HG03139 (cell line): ENCODE measurements at regions not wholly inside any gene's neighbourhood (a gene's known extent, or its start where the extent isn't known, plus 50 kb on each side); places are given as distances from the start of the nearest gene placed in this dataset.

Source experiments
- ATAC-seq: cut with Tn5 transposase; IDR thresholded peaks from one replicate; pipeline ENCODE4 v1.9.1; 2021; ENCODE audit not compliant: unreplicated experiment

DNA sequence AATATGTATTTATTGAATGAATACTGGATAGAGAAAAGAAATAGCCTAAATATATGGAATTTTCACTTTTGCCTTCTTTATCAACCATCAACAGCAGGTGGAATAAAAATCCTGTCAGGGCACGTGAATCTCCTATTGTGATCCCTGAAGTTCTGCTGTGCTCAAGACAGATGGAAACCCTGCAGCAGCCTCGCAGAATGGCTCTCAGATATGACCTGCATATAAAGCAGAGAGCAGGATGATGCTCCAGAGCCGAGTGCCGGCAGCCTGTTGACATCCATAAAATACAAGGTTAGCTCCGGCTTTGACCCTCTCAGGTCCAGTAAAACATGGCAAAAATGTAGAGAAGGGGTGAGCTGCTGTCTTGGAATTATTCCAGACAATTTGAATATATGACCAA is 659.3 kb downstream of the DIAPH3 start:
- ATAC-seq, result no peak

DNA sequence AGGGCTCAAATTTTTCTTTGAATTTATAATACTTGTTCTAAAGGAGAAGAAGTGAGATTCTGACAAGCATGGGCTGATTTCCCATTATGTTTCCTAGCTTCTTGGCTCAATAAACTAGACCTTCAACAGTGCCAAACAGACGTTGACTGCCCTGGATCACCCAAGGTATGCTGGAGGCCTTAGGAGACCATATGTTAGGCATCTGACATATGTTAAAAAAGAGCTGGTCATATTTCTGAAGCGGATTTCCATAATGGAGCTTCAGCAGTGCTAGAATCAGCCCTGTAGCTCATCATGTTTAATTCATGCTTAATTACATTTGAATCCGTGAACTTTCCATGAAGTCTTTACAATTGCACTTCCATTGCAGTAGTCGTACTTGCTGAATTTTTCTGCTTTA is 653.3 kb downstream of the DIAPH3 start:
- ATAC-seq, result no peak

DNA sequence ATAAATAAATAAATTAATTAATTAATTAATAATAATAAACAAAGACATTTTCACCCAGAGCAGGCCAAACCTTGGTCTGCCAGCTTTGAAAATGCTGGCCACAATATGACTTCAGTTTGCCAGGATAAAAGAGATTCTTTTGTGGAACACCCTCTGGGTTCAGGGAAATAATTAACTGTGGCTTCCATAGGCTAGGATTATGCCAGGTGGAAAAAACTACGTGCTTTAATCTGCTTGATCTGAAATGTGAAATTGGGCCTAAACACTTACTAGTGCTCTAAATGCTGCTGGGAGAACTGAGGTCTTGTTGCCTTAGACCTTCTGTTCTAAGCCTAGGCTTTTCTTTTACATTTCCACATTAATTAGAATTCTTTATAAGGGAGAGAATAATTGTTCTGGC is 650.0 kb downstream of the DIAPH3 start:
- ATAC-seq, result no peak

DNA sequence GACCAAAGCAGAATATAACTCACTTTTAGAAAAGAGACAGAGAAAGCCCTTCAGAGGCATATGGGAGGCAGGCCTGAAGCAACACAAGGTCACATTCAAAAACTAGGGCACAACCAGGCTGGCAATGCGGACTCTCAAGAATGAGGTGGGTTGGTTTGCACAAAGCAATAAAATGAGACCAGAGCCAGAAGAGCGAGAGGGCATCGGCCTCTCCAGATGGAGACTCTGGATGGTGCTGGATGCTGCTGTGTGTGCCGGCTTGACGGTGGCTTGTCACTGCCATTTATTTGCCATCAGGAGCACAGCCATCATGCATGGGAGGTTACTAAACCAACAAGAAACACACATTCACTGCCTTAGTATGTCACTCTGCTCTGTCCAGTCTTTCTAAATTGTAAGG is 649.4 kb downstream of the DIAPH3 start:
- ATAC-seq, result no peak

DNA sequence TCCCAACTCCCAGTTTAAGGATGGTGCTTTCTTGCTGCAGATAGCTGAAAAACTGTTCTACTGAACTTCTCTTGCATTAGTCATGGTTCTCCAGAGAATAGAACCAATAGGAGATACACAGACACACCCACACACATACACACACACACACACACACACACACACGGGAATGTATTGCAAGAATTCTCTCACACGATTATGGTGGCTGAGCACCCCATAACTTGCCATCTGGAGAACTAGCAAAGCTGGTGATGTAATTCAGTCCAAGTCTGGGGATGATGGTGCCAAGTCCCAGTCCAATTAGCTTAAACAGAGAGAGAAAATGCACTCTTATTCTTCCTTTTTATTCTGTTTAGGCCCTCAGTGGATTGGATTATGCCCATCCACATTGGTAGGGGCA is 643.9 kb downstream of the DIAPH3 start:
- no peak for ATAC-seq

DNA sequence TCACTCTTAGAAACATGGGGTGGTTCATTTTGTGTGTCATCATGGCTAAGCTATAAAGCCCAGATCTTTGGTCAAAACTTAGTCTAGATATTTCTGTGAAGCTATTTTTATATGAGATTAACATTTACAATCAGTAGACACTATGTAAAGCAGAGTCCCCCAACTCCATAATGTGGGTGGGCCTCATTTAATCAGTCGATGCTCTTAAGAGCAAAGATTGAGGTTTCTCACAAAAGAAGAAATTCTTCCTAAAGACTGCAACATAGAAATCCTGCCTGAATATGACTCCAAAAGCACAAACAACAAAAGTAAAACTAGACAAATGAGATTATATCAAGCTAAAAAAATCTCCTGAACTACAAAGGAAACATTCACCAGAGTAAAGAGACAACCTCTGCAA is 642.2 kb downstream of the DIAPH3 start:
- ATAC-seq, result no peak

DNA sequence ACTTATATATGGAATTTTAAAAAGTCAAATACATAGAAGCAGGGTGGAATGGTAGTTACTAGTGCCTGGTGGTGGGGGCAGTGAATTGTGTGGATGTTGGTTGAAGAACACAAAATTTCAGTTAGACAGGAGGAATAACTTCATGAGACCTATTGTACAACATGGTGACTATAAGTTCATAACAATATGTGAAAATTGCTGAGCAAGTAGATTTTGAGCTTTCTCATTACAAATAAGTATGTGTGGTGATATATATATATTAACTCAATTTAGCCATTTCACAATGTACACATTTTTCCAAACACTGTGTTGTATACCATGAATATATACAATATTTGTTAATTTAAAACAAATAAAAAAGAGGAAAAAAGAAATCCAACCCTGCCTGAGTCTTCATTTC is 641.1 kb downstream of the DIAPH3 start:
- no peak for ATAC-seq

DNA sequence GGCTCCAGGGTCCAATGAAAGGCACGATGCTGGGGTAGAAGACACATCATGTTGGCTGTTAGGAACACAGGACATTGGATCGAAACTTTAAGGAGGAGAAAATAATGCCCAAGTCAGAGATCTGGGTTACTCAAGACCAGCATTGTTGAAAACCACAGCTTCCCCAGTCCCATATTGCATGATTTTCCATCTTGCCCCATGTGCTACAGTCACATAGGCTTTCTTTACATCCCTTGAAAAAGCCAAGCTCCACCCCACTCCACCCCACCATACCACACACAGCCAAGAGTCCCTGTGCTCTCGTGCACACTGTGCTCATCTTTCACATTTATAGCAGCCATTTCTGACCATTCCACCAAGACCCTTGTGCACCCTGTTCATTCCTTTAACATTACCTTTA is 636.2 kb downstream of the DIAPH3 start:
- ATAC-seq, result no peak

DNA sequence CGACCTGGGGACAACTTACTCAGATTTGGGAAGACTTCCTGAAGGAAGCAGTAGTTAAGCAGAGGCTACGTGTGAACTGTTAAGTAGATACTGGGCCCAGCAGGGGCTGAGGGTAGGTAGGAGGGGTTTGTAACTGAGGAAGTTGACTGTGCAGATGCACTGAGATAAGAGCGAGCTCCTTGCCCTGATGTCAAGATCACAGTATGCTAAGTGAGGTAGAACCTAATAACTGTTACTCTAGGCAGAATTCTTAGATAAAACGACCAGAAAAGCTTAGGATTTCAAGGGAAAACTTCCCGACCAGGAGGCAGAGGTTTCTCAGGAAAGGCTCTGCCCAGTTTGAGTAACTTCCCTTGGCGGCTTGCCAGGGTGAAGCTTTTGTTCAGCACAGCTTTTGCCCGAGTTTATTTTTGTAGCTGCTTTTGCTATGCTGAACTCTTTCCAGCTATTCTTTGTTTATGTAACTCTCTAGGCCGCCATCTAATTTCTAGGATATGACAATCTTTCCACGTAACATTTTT is 632.1 kb downstream of the DIAPH3 start:
- ATAC-seq, result no peak

DNA sequence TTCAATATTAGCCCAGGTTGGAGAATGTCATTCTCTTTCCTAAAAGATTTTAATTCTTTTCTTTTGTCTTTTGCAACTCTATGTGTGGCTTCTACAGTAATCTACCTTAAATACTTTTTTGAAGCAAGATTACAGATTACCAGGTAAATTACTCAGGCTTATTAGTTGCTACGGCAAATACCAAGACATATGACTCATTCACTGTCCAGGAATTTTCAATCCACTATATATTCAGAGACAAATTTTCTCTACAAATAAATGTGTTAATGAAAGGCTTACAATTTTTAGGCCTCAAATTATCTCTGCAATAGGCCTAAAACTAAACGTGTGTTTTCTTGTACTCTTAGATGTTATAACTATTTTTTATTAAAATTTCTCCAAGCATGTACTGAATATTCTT is 631.3 kb downstream of the DIAPH3 start:
- no peak for ATAC-seq

DNA sequence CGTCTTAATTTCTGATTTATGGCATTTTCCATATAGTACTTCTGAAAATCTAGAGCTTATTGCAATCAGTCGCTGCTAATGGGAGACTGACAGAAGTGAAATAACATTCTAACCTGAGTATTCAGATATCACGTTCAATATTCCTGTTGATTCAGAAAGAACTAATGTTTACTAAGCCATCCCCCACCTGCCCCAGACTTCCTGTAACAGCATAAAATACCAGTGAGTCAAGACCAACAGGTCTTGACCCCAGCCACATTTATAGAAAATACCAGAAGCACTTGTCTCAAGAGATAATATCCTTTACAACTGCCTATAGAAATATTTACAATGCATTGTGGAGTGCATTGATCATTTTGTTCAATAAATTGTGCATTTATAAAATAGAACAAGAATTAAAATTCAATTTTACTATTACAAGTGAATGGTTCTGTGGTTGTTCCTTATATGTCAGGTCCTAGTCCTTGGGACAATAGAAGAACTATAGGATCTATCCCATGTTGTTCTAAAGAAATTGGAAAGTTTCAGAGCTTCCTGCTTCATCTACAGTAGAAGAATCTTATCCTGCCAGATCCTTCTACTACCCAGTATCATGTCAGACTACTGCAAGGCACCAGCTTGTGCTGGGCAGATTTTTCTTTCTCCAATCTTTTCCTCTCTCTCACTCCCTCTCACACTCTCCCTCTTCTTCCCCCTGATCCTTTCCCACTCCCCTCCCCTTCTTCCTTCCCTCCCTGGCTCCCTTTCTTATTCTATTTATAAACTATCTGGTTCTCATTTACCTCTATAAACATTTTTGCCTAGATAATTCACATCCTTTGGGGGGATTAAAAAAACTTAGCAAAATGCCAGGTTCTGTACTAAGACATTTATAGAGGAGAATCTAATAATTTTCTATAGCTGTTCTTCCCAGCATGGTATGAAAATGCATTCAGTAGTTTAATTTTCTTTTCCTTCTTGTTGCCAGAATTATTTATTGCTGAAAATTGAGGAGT is 629.9 kb downstream of the DIAPH3 start:
- ATAC-seq, result no peak

DNA sequence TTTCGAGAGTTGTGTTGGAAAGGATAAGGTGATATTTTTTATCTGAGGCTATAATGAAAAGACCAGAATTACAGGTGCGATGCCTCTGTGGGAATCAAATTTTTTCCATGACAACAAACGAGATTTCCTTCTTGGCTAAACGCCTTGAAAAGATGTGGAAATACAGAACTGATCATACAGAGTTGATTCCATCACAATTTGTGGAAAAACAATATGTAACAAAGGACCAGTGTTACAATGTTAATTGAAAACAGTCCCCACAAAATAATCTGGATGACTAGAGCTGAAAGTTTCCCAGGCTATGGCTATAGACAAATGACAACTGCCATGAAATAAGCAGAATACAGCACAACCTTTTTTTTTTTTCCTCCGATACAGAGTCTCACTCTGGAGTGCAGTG is 628.9 kb downstream of the DIAPH3 start:
- no peak for ATAC-seq

DNA sequence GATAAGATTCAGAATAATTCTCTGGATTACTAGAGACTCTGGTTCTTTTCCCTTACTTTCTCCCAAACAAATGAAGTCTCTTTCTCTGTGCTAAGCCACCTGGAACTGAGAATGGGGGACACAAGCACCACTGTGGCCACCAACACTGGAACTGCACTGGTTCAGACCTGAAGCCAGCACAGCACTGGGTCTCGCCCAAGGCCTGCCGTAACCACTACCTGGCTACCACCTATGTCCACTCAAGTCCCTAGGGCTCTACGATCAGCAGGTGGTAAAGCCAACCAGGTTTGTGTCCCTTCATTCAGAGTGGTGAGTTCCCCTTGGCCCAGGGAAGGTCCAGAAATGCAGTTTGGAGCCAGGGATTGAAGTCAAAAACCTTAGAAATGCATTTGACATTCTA is 626.2 kb downstream of the DIAPH3 start:
- ATAC-seq, result no peak

DNA sequence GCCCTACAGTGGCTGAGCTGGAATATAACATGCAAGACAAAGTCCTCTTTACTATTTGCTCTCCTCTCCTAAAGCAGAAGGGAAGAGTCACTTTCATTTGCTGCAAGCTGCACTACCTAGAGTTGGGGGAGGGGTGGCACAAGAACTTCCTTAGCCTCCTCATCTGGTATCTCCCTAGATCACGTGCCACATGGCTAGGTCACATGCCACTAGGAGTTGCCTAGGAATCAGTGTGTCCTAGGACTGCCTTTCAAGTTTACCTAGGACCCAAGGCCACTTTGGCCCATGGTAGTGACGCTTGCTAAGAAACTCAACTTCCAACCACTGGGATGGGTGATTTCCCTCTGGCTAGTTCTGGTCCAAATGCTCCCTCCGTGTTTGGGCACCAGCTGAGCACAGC is 625.2 kb downstream of the DIAPH3 start:
- ATAC-seq, result no peak

DNA sequence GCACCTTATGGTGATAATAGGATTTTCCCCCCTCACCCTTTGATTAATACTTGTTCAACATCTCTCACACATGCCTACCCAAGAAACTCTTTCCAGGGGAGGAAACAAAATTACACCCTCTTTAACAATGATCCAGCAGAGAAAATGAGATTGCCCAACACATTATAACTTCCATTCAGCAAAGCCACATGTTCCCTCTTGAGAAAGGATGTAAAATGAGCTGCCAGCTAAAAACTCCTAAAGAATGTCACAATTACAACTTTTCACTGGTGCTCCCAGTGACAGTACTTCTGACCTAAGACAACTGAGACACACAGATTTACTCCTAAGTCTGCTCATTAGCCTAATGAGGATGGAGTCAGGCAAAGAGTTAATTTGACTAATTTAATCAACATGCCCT is 621.4 kb downstream of the DIAPH3 start:
- no peak for ATAC-seq

DNA sequence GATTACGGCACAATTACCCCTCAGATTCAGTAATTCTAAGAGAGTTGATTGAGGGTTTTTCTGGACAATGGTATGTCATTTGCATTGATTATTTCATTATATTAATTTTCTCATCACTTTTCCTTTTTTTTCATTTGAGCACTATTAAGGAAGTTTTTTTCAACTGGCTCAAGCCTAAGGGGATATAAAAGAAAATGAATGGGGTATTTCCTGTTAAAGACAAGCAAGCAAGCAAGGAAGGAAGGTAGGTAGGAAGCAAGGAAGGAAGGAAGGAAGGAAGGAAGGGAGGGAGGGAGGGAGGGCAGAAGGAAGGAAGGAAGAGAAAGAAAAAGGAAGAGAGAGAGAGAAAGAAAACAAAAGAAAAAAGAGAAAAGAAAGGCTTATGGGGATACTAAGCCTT is 620.3 kb downstream of the DIAPH3 start:
- no peak for ATAC-seq

DNA sequence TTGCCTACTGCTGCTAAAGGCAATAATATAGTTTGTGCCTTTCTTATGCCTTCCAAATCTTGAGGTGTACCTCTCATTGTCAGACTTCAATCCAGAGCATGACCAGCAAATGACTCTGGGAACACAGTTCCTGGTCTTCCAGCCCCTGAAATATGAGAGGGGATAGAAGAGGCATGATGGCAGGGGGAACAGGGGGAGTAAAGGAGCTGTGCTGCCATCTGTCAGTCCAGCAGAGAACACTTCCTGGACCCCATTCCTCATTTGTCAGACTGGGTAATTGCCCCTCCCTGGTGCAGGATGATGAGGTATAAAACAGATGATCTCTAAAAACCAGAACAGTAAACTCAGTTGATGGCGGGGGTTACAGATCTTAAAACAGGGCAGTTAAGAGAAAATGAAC is 618.7 kb downstream of the DIAPH3 start:
- no peak for ATAC-seq

DNA sequence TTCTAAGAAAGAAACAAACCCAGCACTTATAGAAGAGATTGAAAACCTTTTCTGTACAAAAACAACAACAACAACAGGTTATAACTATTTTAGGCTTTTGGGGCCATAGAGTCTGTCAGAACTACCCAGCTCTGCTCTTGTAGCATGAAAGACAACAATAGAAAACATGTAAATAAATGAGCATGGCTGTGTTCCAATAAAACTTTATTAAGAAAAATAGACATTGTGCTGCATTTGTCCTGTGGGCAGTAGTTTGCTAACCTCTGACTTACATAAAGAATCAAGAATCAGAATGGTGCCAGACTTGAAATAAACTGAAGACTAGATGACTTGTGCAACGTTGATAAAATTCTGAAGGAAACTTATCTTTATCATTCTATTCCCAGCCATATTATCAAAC is 617.5 kb downstream of the DIAPH3 start:
- ATAC-seq, result no peak

DNA sequence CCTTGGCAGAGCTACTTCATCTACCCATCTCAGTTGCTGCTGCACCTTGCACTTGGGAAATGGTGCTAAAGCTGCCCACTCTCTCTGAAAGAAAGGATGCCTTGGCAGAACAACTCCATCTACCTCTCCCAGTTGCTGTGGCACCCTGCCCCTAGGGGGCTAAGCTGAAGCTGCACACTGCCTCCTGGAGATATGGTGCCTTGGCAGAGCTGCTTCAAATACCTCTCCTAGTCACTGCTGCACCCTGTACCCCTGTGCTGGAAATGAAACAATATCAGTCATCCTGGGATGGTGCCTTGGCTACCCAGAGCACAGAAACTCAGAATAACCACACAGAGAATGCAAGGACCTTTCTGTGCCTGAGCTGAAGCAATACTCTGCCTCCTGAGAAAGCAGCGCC is 615.8 kb downstream of the DIAPH3 start:
- ATAC-seq, result no peak

DNA sequence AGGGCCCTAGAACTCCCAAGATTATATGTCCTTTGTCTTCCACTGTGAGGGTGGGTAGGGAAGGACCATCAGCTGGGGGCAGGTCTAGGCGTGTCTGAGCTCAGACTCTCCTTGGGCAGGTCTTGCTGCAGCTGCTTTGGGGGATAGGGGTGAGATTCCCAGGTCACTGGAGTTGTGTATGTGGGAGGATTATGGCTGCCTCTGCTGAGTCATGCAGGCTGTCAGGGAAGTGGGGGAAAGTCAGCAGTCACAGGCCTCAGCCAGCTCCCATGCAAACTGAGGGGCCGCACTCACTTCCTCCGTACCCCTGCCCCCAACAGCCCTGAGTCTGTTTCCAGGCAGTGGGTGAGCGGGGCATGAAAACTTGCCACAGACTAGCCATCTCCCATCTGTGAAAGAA is 600.8 kb downstream of the DIAPH3 start:
- ATAC-seq, result no peak

DNA sequence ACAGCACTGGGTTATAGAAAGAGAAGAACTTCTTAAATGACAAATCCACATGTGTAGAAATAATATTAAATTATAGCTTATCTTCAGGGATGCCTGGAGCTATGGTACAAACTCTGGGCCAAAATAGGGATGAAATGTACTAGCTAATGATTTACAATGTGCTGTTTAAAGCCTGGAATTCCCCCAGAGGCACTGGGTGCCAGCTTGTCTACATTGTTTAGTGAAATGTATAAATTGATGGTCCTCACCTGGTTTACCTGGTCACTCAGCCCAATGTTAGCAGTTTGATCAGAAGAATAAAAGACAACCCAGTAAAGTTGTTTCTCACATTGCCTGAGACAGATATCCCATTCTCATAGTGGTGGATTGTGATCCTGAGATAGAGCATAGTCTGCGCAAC is 597.2 kb downstream of the DIAPH3 start:
- ATAC-seq, result no peak

DNA sequence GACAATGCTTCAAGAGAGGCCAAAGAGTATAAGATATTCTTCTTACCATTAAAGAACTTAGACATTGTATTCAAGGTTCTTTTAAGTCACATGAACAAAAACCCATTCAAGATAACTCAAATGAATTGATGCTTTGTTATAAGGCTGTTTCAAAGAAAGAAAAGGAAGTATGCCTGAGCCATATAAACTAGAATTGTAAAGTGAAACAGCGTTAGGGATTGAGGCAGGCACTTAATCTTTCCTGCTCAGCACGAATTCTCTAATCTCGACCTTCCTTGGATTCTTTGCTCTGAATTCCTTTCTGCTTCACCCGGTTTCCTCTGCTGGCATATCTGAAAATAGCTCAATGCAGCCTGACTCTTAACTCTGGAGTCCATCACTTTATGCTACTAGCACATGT is 595.4 kb downstream of the DIAPH3 start:
- no peak for ATAC-seq

DNA sequence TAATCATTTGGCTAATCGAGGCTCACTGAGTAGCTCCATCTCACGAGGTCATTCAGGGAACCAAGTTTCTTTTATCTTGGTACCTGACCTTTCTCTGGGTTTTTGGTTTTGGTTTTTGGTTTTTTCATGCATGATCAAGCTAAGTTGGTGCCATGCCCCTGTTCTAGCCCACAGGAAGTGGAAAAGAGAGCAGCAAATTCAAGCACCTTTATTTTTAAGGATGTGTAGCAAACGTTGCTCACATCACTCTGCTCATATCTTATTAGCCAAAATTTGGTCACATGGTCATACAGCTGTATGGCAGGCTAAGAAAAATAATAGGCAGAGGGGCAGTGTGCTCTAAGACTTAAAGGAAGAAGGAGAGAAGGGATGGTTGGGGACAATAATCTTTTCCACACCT is 593.5 kb downstream of the DIAPH3 start:
- no peak for ATAC-seq
